Central memory CD8-positive, alpha-beta T cell (primary cell): ENCODE measurements at regions not wholly inside any gene's neighbourhood (a gene's known extent, or its start where the extent isn't known, plus 50 kb on each side); places are given as distances from the start of the nearest gene placed in this dataset.

Experiments used
- ATAC-seq: fragments of 150-1000 bp; cut with Tn5 transposase; replicated peaks from 2 replicates; pipeline ENCODE4 v1.10.0; 2022; ENCODE audit warnings: mild to moderate bottlenecking, moderate FRiP score, moderate number of reproducible peaks; ENCODE audit not compliant: poor library complexity, severe bottlenecking; ENCODE audit errors: extremely low read depth
- DNase-seq, 2 donors: peaks; one replicate each; pipeline ENCODE4 v3.0.0; 2021; ENCODE audit warnings: low spot score in 2 of 2
- H3K27ac Mint-ChIP-seq: one replicate; pipeline ENCODE4 v1.8.0; 2022; ENCODE audit warnings: low read depth, mild to moderate bottlenecking, moderate library complexity, mixed read lengths
- H3K27me3 Mint-ChIP-seq: one replicate; pipeline ENCODE4 v1.8.0; 2022; ENCODE audit warnings: mixed read lengths
- H3K36me3 Mint-ChIP-seq: one replicate; pipeline ENCODE4 v1.8.0; 2022; ENCODE audit warnings: mild to moderate bottlenecking, moderate library complexity, mixed read lengths; ENCODE audit not compliant: insufficient read depth
- H3K4me1 Mint-ChIP-seq: one replicate; pipeline ENCODE4 v1.8.0; 2022; ENCODE audit warnings: mixed read lengths
- H3K4me3 Mint-ChIP-seq: one replicate; pipeline ENCODE4 v1.8.0; 2022; ENCODE audit warnings: mild to moderate bottlenecking, moderate library complexity, mixed read lengths
- H3K9me3 Mint-ChIP-seq: one replicate; pipeline ENCODE4 v1.8.0; 2022; ENCODE audit warnings: mixed read lengths

GRCh38 chr10:4775808-4776207 lies 50.2 kb upstream of the AKR1E2 start:
- Mint-ChIP-seq H3K27ac (no peak overlapping the region), H3K27me3 (peaks cover 76% of the 10 kb centered on the region), H3K9me3 (no peaks in the 10 kb centered on the region), H3K4me3 (no peak overlapping the region), H3K4me1 (no peaks in the 10 kb centered on the region), H3K36me3 (no peaks in the 10 kb centered on the region)
- no peak for DNase-seq
- ATAC-seq: no peak

GRCh38 chr10:4772202-4772570 lies 53.8 kb upstream of the AKR1E2 start:
- no peak overlapping the region for H3K4me3 Mint-ChIP-seq
- ATAC-seq: no peak
- no peak for DNase-seq
- H3K27me3 Mint-ChIP-seq: peaks cover 82% of the 10 kb centered on the region
- H3K27ac Mint-ChIP-seq: no peak overlapping the region
- H3K36me3 Mint-ChIP-seq: no peaks in the 10 kb centered on the region
- no peaks in the 10 kb centered on the region for H3K4me1 Mint-ChIP-seq
- no peaks in the 10 kb centered on the region for H3K9me3 Mint-ChIP-seq

GRCh38 chr10:4771554-4772201 lies 54.3 kb upstream of the AKR1E2 start:
- Mint-ChIP-seq H3K36me3 (no peaks in the 10 kb centered on the region), H3K4me3 (no peak overlapping the region), H3K4me1 (no peaks in the 10 kb centered on the region), H3K27ac (no peak overlapping the region), H3K9me3 (no peaks in the 10 kb centered on the region), H3K27me3 (peaks cover 77% of the 10 kb centered on the region)
- DNase-seq: no peak
- no peak for ATAC-seq

- ATAC-seq: no peak
These were observed 55.0 kb upstream of the AKR1E2 start for GRCh38 chr10:4770801-4771553.

GRCh38 chr10:4768416-4768815 lies 57.6 kb upstream of the AKR1E2 start:
- H3K4me1 Mint-ChIP-seq: no peaks in the 10 kb centered on the region
- peaks cover 1% of the 10 kb centered on the region for H3K36me3 Mint-ChIP-seq
- H3K9me3 Mint-ChIP-seq: no peaks in the 10 kb centered on the region
- DNase-seq (no peak), ATAC-seq (no peak)
- no peak overlapping the region for H3K4me3 Mint-ChIP-seq
- peaks cover 60% of the 10 kb centered on the region for H3K27me3 Mint-ChIP-seq
- no peak overlapping the region for H3K27ac Mint-ChIP-seq

More at GRCh38 chr10:4770801-4771553, 55.0 kb upstream of the AKR1E2 start:
- Mint-ChIP-seq H3K27me3 (peaks cover 70% of the 10 kb centered on the region), H3K27ac (no peak overlapping the region), H3K4me1 (no peaks in the 10 kb centered on the region), H3K9me3 (no peaks in the 10 kb centered on the region), H3K36me3 (no peaks in the 10 kb centered on the region), H3K4me3 (no peak overlapping the region)
- no peak for DNase-seq

GRCh38 chr10:4767033-4767814 lies 58.8 kb upstream of the AKR1E2 start:
- no peaks in the 10 kb centered on the region for H3K4me1 Mint-ChIP-seq
- no peak for DNase-seq
- peaks cover 1% of the 10 kb centered on the region for H3K36me3 Mint-ChIP-seq
- H3K9me3 Mint-ChIP-seq: no peaks in the 10 kb centered on the region
- H3K4me3 Mint-ChIP-seq: no peak overlapping the region
- H3K27ac Mint-ChIP-seq: no peak overlapping the region
- H3K27me3 Mint-ChIP-seq: peaks cover 51% of the 10 kb centered on the region
- no peak for ATAC-seq

GRCh38 chr10:4766454-4766853 lies 59.6 kb upstream of the AKR1E2 start:
- no peak for DNase-seq
- H3K27ac Mint-ChIP-seq: no peak overlapping the region
- H3K36me3 Mint-ChIP-seq: peaks cover 1% of the 10 kb centered on the region
- peaks cover 43% of the 10 kb centered on the region for H3K27me3 Mint-ChIP-seq
- H3K4me1 Mint-ChIP-seq: no peaks in the 10 kb centered on the region
- H3K9me3 Mint-ChIP-seq: no peaks in the 10 kb centered on the region
- no peak for ATAC-seq
- no peak overlapping the region for H3K4me3 Mint-ChIP-seq

- ATAC-seq: no peak
- Mint-ChIP-seq H3K4me1 (no peaks in the 10 kb centered on the region), H3K4me3 (no peak overlapping the region), H3K27me3 (peaks cover 33% of the 10 kb centered on the region), H3K27ac (no peak overlapping the region), H3K36me3 (peaks cover 1% of the 10 kb centered on the region), H3K9me3 (no peaks in the 10 kb centered on the region)
- no peak for DNase-seq
These were observed 60.6 kb upstream of the AKR1E2 start for GRCh38 chr10:4765428-4765827.

- Mint-ChIP-seq H3K27me3 (peaks cover 37% of the 10 kb centered on the region), H3K36me3 (peaks cover 1% of the 10 kb centered on the region), H3K4me1 (no peaks in the 10 kb centered on the region), H3K9me3 (no peaks in the 10 kb centered on the region), H3K27ac (no peak overlapping the region), H3K4me3 (no peak overlapping the region)
- ATAC-seq: no peak
- no peak for DNase-seq
These were observed 62.0 kb upstream of the AKR1E2 start for GRCh38 chr10:4763960-4764428.

- no peak for DNase-seq
- Mint-ChIP-seq H3K4me3 (no peak overlapping the region), H3K27ac (no peak overlapping the region), H3K27me3 (peaks cover 37% of the 10 kb centered on the region), H3K9me3 (no peaks in the 10 kb centered on the region), H3K4me1 (no peaks in the 10 kb centered on the region), H3K36me3 (peaks cover 1% of the 10 kb centered on the region)
- ATAC-seq: no peak
These were observed 62.5 kb upstream of the AKR1E2 start for GRCh38 chr10:4763513-4763912.

GRCh38 chr10:4758256-4758655 lies 67.8 kb upstream of the AKR1E2 start:
- Mint-ChIP-seq H3K27me3 (peaks cover 53% of the 10 kb centered on the region), H3K27ac (no peak overlapping the region)
- DNase-seq: no peak

GRCh38 chr10:4755286-4755989 lies 70.6 kb upstream of the AKR1E2 start:
- Mint-ChIP-seq H3K27ac (no peak overlapping the region), H3K9me3 (no peaks in the 10 kb centered on the region), H3K27me3 (peaks cover 80% of the 10 kb centered on the region), H3K36me3 (no peaks in the 10 kb centered on the region), H3K4me3 (no peak overlapping the region), H3K4me1 (no peaks in the 10 kb centered on the region)
- ATAC-seq (no peak), DNase-seq (no peak)

More at GRCh38 chr10:4758256-4758655, 67.8 kb upstream of the AKR1E2 start:
- no peak overlapping the region for H3K4me3 Mint-ChIP-seq
- H3K36me3 Mint-ChIP-seq: no peaks in the 10 kb centered on the region
- ATAC-seq: no peak
- no peaks in the 10 kb centered on the region for H3K4me1 Mint-ChIP-seq
- no peaks in the 10 kb centered on the region for H3K9me3 Mint-ChIP-seq
